Panc1 (cell line): ENCODE measurements at regions not wholly inside any gene's neighbourhood (a gene's known extent, or its start where the extent isn't known, plus 50 kb on each side); places are given as distances from the start of the nearest gene placed in this dataset.

Experiments
- CTCF ChIP-seq: fragments of 450-650 bp; IDR thresholded peaks from 2 replicates; pipeline ENCODE4 v1.5.1; 2017; ENCODE audit warnings: mild to moderate bottlenecking
- POLR2AphosphoS5 ChIP-seq: IDR thresholded peaks from 2 replicates; pipeline ENCODE4 v1.6.1; 2012; ENCODE audit warnings: mild to moderate bottlenecking, low read depth, low read length, moderate library complexity
- REST ChIP-seq, 2 experiments: IDR thresholded peaks; 2 replicates each; pipeline ENCODE4 v1.6.1; 2011 to 2012; ENCODE audit warnings: low read depth in 2 of 2, control low read depth in 1 of 2, low read length in 1 of 2, mild to moderate bottlenecking in 1 of 2, moderate library complexity in 1 of 2; ENCODE audit not compliant: insufficient read depth in 1 of 2
- SIN3A ChIP-seq: IDR thresholded peaks from 2 replicates; pipeline ENCODE4 v1.6.1; 2012; ENCODE audit warnings: low read depth, mild to moderate bottlenecking, low read length, moderate library complexity, borderline replicate concordance; ENCODE audit not compliant: insufficient read depth

- TF ChIP-seq CTCF (no peak), REST (IDR thresholded peaks at IDR 0.05; ENCODE audit: insufficient read depth in 1 of 2, low read depth in 2 of 2, low read length in 1 of 2) (no peak), SIN3A (no peak), POLR2AphosphoS5 (no peak)
Observed at GRCh38 chr12:84658877-84659276, 253.7 kb downstream of the SLC6A15 start.
